GM12878 (cell line): ENCODE measurements at regions not wholly inside any gene's neighbourhood (a gene's known extent, or its start where the extent isn't known, plus 50 kb on each side); places are given as distances from the start of the nearest gene placed in this dataset.

Source experiments
- ATAC-seq: fragments of 200-7000 bp; cut with Tn5 transposase; 3 replicates; pipeline ENCODE4 v1.9.1; 2020; ENCODE audit warnings: mild to moderate bottlenecking, moderate library complexity
- BruUV-seq: library from RNA; stranded (reverse); fragments of 400-500 nt; replicated peaks from 2 replicates; lab custom pipeline; 2021; lab: Mats Ljungman, UMichigan
- CTCF ChIA-PET: fragments of 300-600 bp; sonication (Branson Sonifier 250); formaldehyde crosslinking; extraction: SDS; loops from one replicate; lab custom pipeline; 2021; ENCODE audit warnings: inconsistent platforms; lab: Yijun Ruan, JAX
- POLR2A ChIA-PET: fragments of 350-600 bp; formaldehyde crosslinking; extraction: SDS; loops from one replicate; lab custom pipeline; 2021; ENCODE audit warnings: inconsistent platforms; lab: Charles Lee
- RAD21 ChIA-PET: fragments of 300-600 bp; sonication (Branson Sonifier 250); formaldehyde crosslinking; loops from one replicate; lab custom pipeline; 2023; ENCODE audit warnings: antibody characterized with exemption; ENCODE audit not compliant: unreplicated experiment; lab: Charles Lee
- SMC1A ChIA-PET: fragments of 300-600 bp; sonication (Branson Sonifier 250); formaldehyde crosslinking; loops from one replicate; lab custom pipeline; 2023; ENCODE audit not compliant: unreplicated experiment, uncharacterized antibody; lab: Charles Lee
- DNase-seq: peaks from one replicate; pipeline ENCODE4 v3.0.0-alpha.2; 2011; ENCODE audit warnings: low read depth, low spot score
- FAIRE-seq: peaks from 3 replicates; lab custom pipeline; 2011; peaks lifted over from hg19 to GRCh38; lab: Jason Lieb, UNC
- H2AFZ ChIP-seq: 2 replicates; pipeline ENCODE4 v1.6.0; 2011; ENCODE audit warnings: low read depth, low read length, control low read depth; ENCODE audit not compliant: control insufficient read depth
- H3K27ac ChIP-seq: 2 replicates; pipeline ENCODE4 v1.5.1; 2011; ENCODE audit warnings: control low read depth; ENCODE audit not compliant: control insufficient read depth, insufficient read depth
- H3K27me3 ChIP-seq, 2 experiments: replicated peaks in 1 of 2; 2 replicates each; pipeline versions ENCODE4 v1.6.0 to v1.6.1; 2011; ENCODE audit warnings: low read length in 1 of 2; ENCODE audit not compliant: control insufficient read depth in 2 of 2, insufficient read depth in 2 of 2
- H3K36me3 ChIP-seq, 2 experiments: 2 replicates each; pipeline ENCODE4 v1.5.1; 2011; ENCODE audit warnings: low read length in 1 of 2; ENCODE audit not compliant: control insufficient read depth in 2 of 2, insufficient read depth in 2 of 2
- H3K4me1 ChIP-seq: 2 replicates; pipeline ENCODE4 v1.6.1; 2011; ENCODE audit warnings: mild to moderate bottlenecking, low read length, moderate library complexity, mixed read lengths; ENCODE audit not compliant: control insufficient read depth, insufficient read depth
- H3K4me2 ChIP-seq: 2 replicates; pipeline ENCODE4 v1.6.0; 2011; ENCODE audit warnings: control low read depth; ENCODE audit not compliant: control insufficient read depth, insufficient read depth
- H3K4me3 ChIP-seq: fragments of 200-600 bp; sonication (generic); 2 replicates; pipeline ENCODE4 v1.5.1; 2016
- H3K79me2 ChIP-seq: 2 replicates; pipeline ENCODE4 v1.6.0; 2011; ENCODE audit warnings: low read length; ENCODE audit not compliant: control insufficient read depth, insufficient read depth
- H3K9ac ChIP-seq: 2 replicates; pipeline ENCODE4 v1.8.0; 2011; ENCODE audit warnings: low read length, control low read depth, mixed read lengths; ENCODE audit not compliant: control insufficient read depth, insufficient read depth
- H3K9me3 ChIP-seq: replicated peaks from 3 replicates; pipeline ENCODE4 v1.5.1; 2011; ENCODE audit warnings: mild to moderate bottlenecking, low read length; ENCODE audit not compliant: control insufficient read depth, insufficient read depth
- H4K20me1 ChIP-seq: 2 replicates; pipeline ENCODE4 v1.6.0; 2011; ENCODE audit not compliant: control insufficient read depth, insufficient read depth
- ASH2L ChIP-seq: fragments of 300-600, 200-600 bp; sonication (generic); IDR thresholded peaks from 2 replicates; pipeline ENCODE4 v1.6.1; 2017; ENCODE audit warnings: low read depth, mild to moderate bottlenecking, borderline replicate concordance
- CHD1 ChIP-seq: IDR thresholded peaks from 2 replicates; pipeline ENCODE4 v1.6.1; 2012; ENCODE audit warnings: low read depth, low read length, improper control_type of control experiment
- CUX1 ChIP-seq: IDR thresholded peaks from 2 replicates; pipeline ENCODE4 v1.6.1; 2012; ENCODE audit warnings: improper control_type of control experiment, low read depth, low read length; ENCODE audit not compliant: insufficient replicate concordance
- EP300 ChIP-seq, 2 experiments: fragments of 150-350 bp in 1 of 2; IDR thresholded peaks; 2 replicates each; pipeline ENCODE4 v1.6.1; 2011 to 2012; ENCODE audit warnings: low read depth in 2 of 2, low read length in 2 of 2, borderline replicate concordance in 1 of 2, improper control_type of control experiment in 1 of 2, inconsistent platforms in 1 of 2; ENCODE audit not compliant: control insufficient read depth in 1 of 2
- EZH2 ChIP-seq: IDR thresholded peaks from 2 replicates; pipeline ENCODE4 v1.6.1; 2012; ENCODE audit warnings: low read depth, mild to moderate bottlenecking, control low read depth, inconsistent platforms, low read length, borderline replicate concordance; ENCODE audit not compliant: control insufficient read depth
- GABPA ChIP-seq: IDR thresholded peaks from 2 replicates; pipeline ENCODE4 v1.6.1; 2014; ENCODE audit warnings: antibody characterized with exemption, low read depth, mild to moderate bottlenecking, inconsistent platforms
- JUND ChIP-seq: IDR thresholded peaks from 2 replicates; pipeline ENCODE4 v1.6.1; 2012; ENCODE audit warnings: low read depth, mild to moderate bottlenecking, low read length, improper control_type of control experiment, moderate library complexity
- KLF5 ChIP-seq: fragments of 450-650 bp; IDR thresholded peaks from 2 replicates; pipeline ENCODE4 v1.6.1; 2014; ENCODE audit warnings: mild to moderate bottlenecking; ENCODE audit not compliant: partially characterized antibody
- MEF2B ChIP-seq: fragments of 450-650 bp; IDR thresholded peaks from 2 replicates; pipeline ENCODE4 v1.6.1; 2018; ENCODE audit warnings: mild to moderate bottlenecking, moderate library complexity; ENCODE audit not compliant: partially characterized antibody, poor library complexity, severe bottlenecking
- NR2C1 ChIP-seq: fragments of 450-650 bp; IDR thresholded peaks from 2 replicates; pipeline ENCODE4 v1.6.1; 2017; ENCODE audit warnings: antibody characterized with exemption, mild to moderate bottlenecking, moderate library complexity
- PAX5 ChIP-seq: IDR thresholded peaks from 2 replicates; pipeline ENCODE4 v1.6.1; 2011; ENCODE audit warnings: low read depth, low read length, borderline replicate concordance
- PAX8 ChIP-seq: fragments of 450-650 bp; IDR thresholded peaks from 2 replicates; pipeline ENCODE4 v1.6.1; 2017; ENCODE audit warnings: mild to moderate bottlenecking, moderate library complexity
- PML ChIP-seq: IDR thresholded peaks from 2 replicates; pipeline ENCODE4 v1.6.1; 2012; ENCODE audit warnings: low read length, inconsistent platforms
- POLR2AphosphoS5 ChIP-seq: IDR thresholded peaks from 2 replicates; pipeline ENCODE4 v1.6.1; 2011; ENCODE audit warnings: mild to moderate bottlenecking, low read length, inconsistent platforms
- POU2F2 ChIP-seq: IDR thresholded peaks from 3 replicates; pipeline ENCODE4 v1.6.1; 2011; ENCODE audit warnings: low read depth, mild to moderate bottlenecking, low read length, borderline replicate concordance
- RB1 ChIP-seq: fragments of 450-650 bp; formaldehyde crosslinking; IDR thresholded peaks from 2 replicates; pipeline ENCODE4 v1.6.1; 2017; ENCODE audit warnings: mild to moderate bottlenecking, borderline replicate concordance
- RFX5 ChIP-seq: IDR thresholded peaks from 2 replicates; pipeline ENCODE4 v1.6.1; 2011; ENCODE audit warnings: low read depth, low read length, improper control_type of control experiment
- SIX5 ChIP-seq: IDR thresholded peaks from 2 replicates; pipeline ENCODE4 v1.6.1; 2011; ENCODE audit warnings: mild to moderate bottlenecking, low read depth, low read length, moderate library complexity; ENCODE audit not compliant: severe bottlenecking
- SUPT20H ChIP-seq: IDR thresholded peaks from 2 replicates; pipeline ENCODE4 v1.6.1; 2011; ENCODE audit warnings: low read depth, mild to moderate bottlenecking, low read length, moderate library complexity, borderline replicate concordance; ENCODE audit not compliant: control insufficient read depth
- ZBED1 ChIP-seq: IDR thresholded peaks from 2 replicates; pipeline ENCODE4 v1.6.1; 2016; ENCODE audit warnings: borderline replicate concordance
- ZZZ3 ChIP-seq: IDR thresholded peaks from 2 replicates; pipeline ENCODE4 v1.6.1; 2011; ENCODE audit warnings: low read depth; ENCODE audit not compliant: control insufficient read depth, insufficient read length
- WGBS: methylation state at CpG from one replicate; pipeline ENCODE4 v1.1.6; 2016; ENCODE audit warnings: low lambda C conversion rate; ENCODE audit not compliant: insufficient replicate concordance, insufficient coverage; ENCODE audit errors: missing lambda C conversion rate; 5-methylcytosine and 5-hydroxymethylcytosine counted together
- in situ Hi-C: fragments of 300-500 bp; cut with MboI; formaldehyde crosslinking; loops from 9 replicates; pipeline ENCODE4 v1.14.3; 2018; ENCODE audit warnings: mixed read lengths
- intact Hi-C: fragments of 100-400 bp; cut with micrococcal nuclease; formaldehyde crosslinking; loops from one replicate; pipeline ENCODE4 v1.14.2; 2022; ENCODE audit not compliant: unreplicated experiment

DNA sequence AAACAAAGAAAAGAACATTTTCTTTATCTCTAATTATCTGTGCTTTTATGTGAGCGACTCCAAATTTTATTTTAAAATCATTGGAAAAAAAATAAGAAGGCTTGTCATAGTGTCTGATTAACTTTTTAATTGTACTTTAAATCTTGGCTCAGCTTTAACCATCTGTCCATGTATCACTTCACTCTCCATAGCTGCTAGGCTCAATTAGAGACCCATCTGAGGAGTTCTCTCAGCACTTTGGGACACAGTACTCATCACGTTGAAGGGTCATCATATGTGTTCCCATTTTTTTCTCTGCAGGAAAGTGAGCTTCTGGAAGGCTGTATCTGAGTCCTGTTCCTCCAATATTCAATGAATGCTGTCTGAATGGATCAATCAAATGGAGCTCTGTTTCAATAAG lies 908.5 kb upstream of the ROBO1 start (continued):
- no peak for TF ChIP-seq CUX1

DNA sequence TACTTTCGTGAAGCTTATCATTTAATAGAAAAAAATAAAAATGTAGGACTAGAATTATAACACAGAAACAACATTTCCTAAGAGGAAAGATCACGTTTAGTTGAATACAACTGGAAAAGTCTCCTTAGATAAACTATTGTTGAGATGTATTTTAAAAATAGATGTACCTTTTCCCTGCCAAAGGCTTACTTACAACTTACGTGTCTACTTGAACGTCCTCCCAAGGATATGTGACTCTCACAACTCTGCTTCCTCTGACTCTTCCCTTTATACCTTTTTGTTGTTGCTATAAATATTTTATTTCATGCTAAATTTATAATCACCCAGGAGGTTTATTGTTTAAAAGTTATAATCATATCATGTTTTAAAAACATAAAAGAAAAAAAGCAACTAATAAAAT lies 908.0 kb upstream of the ROBO1 start:
- RAD21 ChIA-PET: no interaction called here
- no peak overlapping the region for H3K27ac ChIP-seq
- H3K27me3 ChIP-seq: no peaks in the 10 kb centered on the region
- no peaks in the 10 kb centered on the region for H3K36me3 ChIP-seq
- H3K9ac ChIP-seq: no peak overlapping the region
- H3K4me3 ChIP-seq: no peak overlapping the region
- SMC1A ChIA-PET: no interaction called here
- no peak overlapping the region for H3K4me2 ChIP-seq
- no peaks in the 10 kb centered on the region for H4K20me1 ChIP-seq
- DNase-seq (no peak), ATAC-seq (no peak), FAIRE-seq (no peak)
- no TSS peak for BruUV-seq
- in situ Hi-C loops: no loop called here
- no peak for TF ChIP-seq KLF5
- no peak for TF ChIP-seq JUND
- no peak for TF ChIP-seq ASH2L
- no peak for TF ChIP-seq ZZZ3
- no peak for TF ChIP-seq GABPA
- no peak for TF ChIP-seq MEF2B
- TF ChIP-seq CHD1: no peak
- no peak for TF ChIP-seq RFX5
- TF ChIP-seq NR2C1: no peak
- no peak for TF ChIP-seq PAX8
- TF ChIP-seq ZBED1: no peak
- TF ChIP-seq POU2F2: no peak
- no peak for TF ChIP-seq EZH2
- TF ChIP-seq PAX5: no peak
- TF ChIP-seq PML: no peak
- no peak for TF ChIP-seq RB1
- no peak for TF ChIP-seq SIX5
- no peak for TF ChIP-seq EP300 (IDR thresholded peaks at IDR 0.05; ENCODE audit: borderline replicate concordance in 1 of 2, control insufficient read depth in 1 of 2, low read depth in 2 of 2, low read length in 2 of 2)
- no peak for TF ChIP-seq POLR2AphosphoS5
- no peak for TF ChIP-seq SUPT20H
- 49% methylated on average over 4 of the region's 4 CpGs for WGBS
- POLR2A ChIA-PET: no interaction called here
- H2AFZ ChIP-seq: no peak overlapping the region
- CTCF ChIA-PET: no interaction called here
- H3K4me1 ChIP-seq: no peaks in the 10 kb centered on the region
- intact Hi-C loops: no loop called here
- H3K9me3 ChIP-seq: no peaks in the 10 kb centered on the region
- H3K79me2 ChIP-seq: no peaks in the 10 kb centered on the region
